H1 (cell line): ENCODE measurements at regions not wholly inside any gene's neighbourhood (a gene's known extent, or its start where the extent isn't known, plus 50 kb on each side); places are given as distances from the start of the nearest gene placed in this dataset.

Experiments
- CREB1 ChIP-seq: IDR thresholded peaks from 2 replicates; pipeline ENCODE4 v1.6.1; 2012; ENCODE audit warnings: inconsistent platforms
- CTCF ChIP-seq, 3 experiments: IDR thresholded peaks; 1 replicate in 2 of 3; 2 replicates in 1 of 3; pipeline versions ENCODE4 v1.5.1 to v1.6.1; 2011; ENCODE audit warnings: low read length in 3 of 3, mild to moderate bottlenecking in 3 of 3, inconsistent platforms in 2 of 3, low read depth in 1 of 3, moderate library complexity in 1 of 3; ENCODE audit not compliant: insufficient read depth in 1 of 3; ENCODE audit errors: control extremely low read depth in 1 of 3
- EP300 ChIP-seq, 2 experiments: IDR thresholded peaks; 1 replicate in 1 of 2; 2 replicates in 1 of 2; pipeline ENCODE4 v1.6.1; 2011 to 2012; ENCODE audit warnings: low read depth in 2 of 2, low read length in 2 of 2, mild to moderate bottlenecking in 2 of 2, borderline replicate concordance in 1 of 2, inconsistent platforms in 1 of 2, moderate library complexity in 1 of 2
- GTF2F1 ChIP-seq: IDR thresholded peaks from 2 replicates; pipeline ENCODE4 v1.6.1; 2012; ENCODE audit warnings: low read depth, low read length, improper control_type of control experiment, borderline replicate concordance
- POLR2A ChIP-seq, 2 experiments: IDR thresholded peaks; 1 replicate in 1 of 2; 2 replicates in 1 of 2; pipeline ENCODE4 v1.6.1; 2011; ENCODE audit warnings: low read depth in 2 of 2, low read length in 2 of 2, mild to moderate bottlenecking in 2 of 2; ENCODE audit errors: control extremely low read depth in 1 of 2
- TAF1 ChIP-seq: IDR thresholded peaks from 2 replicates; pipeline ENCODE4 v1.6.1; 2011; ENCODE audit warnings: mild to moderate bottlenecking, low read depth, low read length

- TF ChIP-seq CTCF (IDR thresholded peaks at IDR 0.05; ENCODE audit: control extremely low read depth in 1 of 3, insufficient read depth in 1 of 3, low read depth in 1 of 3, low read length in 3 of 3) (no peak), CREB1 (no peak), EP300 (IDR thresholded peaks at IDR 0.05; ENCODE audit: borderline replicate concordance in 1 of 2, low read depth in 2 of 2, low read length in 2 of 2) (no peak), TAF1 (no peak), GTF2F1 (no peak), POLR2A (IDR thresholded peaks at IDR 0.05; ENCODE audit: control extremely low read depth in 1 of 2, low read depth in 2 of 2, low read length in 2 of 2) (no peak)
Measured at GRCh38 chr11:127383026-127383425, 382.5 kb upstream of the KIRREL3 start.
